HG02571 (cell line): ENCODE measurements at regions not wholly inside any gene's neighbourhood (a gene's known extent, or its start where the extent isn't known, plus 50 kb on each side); places are given as distances from the start of the nearest gene placed in this dataset.
"Not testable (repeated sequence)": the region's sequence is repeated elsewhere in the genome, so short reads cannot be mapped to it uniquely, and the experiment has no call there.

Experiments
- ATAC-seq: cut with Tn5 transposase; IDR thresholded peaks from one replicate; pipeline ENCODE4 v1.9.1; 2021; ENCODE audit warnings: mild to moderate bottlenecking, moderate library complexity; ENCODE audit not compliant: unreplicated experiment

GRCh38 chr1:148279002-148279542, 127.0 kb upstream of the NBPF11 start:
- ATAC-seq = not testable (repeated sequence)

GRCh38 chr1:148277865-148278279, 125.8 kb upstream of the NBPF11 start:
- not testable (repeated sequence) for ATAC-seq

DNA sequence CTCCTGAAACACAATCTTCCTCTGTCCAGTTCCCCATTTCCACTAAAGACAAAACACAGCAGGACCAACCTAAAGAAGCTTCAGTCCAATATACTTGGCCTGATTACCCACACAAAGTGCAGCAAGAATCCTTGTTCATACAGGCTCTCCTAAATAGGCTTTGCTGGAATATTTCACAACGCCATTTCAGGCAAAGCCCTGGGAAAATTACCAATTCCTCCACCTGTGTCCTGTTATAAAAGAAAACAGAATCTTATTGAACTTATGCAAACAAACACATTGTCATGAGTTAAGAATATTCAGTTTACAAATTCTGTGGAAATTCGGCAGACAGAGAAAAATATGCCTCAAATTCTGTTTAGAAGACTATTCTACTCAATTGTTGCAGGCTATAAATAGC, 115.0 kb upstream of the NBPF11 start:
- ATAC-seq = not testable (repeated sequence)

DNA sequence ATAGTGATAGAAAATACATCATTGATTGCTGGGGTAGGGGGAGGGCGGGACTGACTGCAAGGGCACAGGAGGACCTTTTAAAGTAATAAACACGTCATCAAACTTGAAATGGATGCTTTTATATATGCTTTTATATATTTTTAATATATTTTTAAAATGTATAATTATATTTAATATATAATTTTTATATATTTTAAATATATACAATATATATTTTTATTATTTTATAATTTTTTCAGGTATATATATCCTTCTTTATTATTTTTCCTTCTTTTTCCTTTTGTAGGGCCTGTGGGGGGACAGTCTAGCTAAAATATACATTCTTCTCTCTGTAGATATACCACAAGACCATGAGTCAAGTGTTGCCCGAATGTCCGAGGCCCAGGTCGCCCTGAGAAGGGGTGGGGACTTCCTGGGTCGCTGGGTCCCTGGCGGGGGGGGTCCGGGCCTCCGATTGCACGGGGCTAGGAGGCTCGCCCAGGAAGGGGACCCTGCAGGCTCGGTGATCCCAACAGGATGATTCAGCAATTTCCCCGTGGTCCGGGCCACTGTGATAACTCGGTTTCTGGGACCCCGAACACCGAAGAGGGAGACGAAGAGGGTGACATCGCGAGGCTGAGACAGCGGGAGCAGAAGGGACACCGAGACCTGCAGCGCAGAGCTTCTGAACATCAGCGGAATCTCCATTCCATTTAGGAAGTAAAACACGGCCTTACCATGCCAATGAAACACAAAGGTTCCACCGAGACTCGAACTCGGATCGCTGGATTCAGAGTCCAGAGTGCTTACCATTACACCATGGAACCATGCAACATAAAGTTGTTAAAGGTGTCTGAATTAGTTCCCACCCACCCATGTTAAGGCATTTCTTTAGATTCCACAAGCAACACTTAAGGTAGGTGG, 112.5 kb upstream of the NBPF11 start:
- no peak for ATAC-seq

DNA sequence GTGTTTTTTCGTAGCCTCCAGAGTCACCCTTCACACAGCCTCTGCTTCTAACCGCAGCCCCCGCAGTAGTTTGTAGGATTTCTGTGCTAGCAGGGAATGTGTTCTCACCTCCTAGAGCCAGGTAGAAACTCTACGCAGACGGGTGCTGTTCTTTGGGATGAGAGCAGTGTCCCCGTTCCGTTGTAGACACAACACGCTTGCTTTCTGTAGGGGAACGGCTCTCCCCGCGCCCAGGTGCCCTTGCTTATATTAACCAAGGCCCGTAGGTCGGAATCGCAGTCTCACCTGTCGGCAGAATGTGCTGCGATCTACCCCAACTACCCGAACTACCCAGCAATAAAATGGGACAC, 111.8 kb upstream of the NBPF11 start:
- no peak for ATAC-seq

GRCh38 chr1:148263128-148263905, 111.2 kb upstream of the NBPF11 start:
- ATAC-seq = peak; percentile 55

- ATAC-seq = not testable (repeated sequence)
These were observed 109.6 kb upstream of the NBPF11 start for GRCh38 chr1:148261684-148262083.

DNA sequence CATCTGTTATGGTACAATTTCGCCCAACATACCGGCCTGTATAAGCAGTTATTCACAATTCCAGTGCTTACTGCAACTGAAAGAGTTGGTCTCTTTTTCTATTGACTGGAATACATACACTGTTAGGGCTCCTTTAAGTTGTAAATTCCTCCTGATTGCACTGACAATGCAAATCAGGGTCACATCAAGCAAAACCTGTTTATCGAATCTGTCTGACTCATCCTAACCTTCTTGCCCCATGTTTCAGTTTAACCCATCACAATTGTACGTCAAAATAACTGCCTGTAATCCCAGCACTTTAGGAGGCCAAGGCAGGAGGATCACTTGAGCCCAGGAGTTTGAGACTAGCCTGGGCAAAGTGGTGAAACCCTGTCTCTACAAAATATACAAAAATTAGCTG, 105.8 kb upstream of the NBPF11 start:
- ATAC-seq = not testable (repeated sequence)

GRCh38 chr1:148254611-148255429, 102.7 kb upstream of the NBPF11 start:
- ATAC-seq = not testable (repeated sequence)

- not testable (repeated sequence) for ATAC-seq
These were observed 101.7 kb upstream of the NBPF11 start for GRCh38 chr1:148253808-148254207.

DNA sequence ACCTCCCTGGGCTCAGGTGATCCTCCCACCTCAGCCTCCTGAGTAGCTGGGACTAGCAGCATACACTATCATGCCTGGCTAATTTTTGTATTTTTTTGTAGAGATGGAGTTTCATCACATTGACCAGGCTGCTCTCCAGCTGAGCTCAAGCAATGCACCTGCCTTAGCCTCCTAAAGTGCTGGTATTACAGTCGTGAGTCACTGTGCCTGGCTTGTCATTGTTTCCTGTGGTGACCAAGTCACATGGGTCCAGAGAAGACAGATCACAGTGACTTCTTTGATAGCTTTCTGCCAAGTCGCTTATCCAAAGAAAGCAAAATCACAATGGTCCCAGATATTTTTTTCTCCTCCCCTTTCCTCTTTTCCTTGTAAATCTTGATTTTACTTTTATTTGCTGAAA, 96.7 kb upstream of the NBPF11 start:
- ATAC-seq = not testable (repeated sequence)

GRCh38 chr1:148246258-148246861, 94.3 kb upstream of the NBPF11 start:
- ATAC-seq = not testable (repeated sequence)

- ATAC-seq = not testable (repeated sequence)
These were observed 93.8 kb upstream of the NBPF11 start for GRCh38 chr1:148245843-148246242.

DNA sequence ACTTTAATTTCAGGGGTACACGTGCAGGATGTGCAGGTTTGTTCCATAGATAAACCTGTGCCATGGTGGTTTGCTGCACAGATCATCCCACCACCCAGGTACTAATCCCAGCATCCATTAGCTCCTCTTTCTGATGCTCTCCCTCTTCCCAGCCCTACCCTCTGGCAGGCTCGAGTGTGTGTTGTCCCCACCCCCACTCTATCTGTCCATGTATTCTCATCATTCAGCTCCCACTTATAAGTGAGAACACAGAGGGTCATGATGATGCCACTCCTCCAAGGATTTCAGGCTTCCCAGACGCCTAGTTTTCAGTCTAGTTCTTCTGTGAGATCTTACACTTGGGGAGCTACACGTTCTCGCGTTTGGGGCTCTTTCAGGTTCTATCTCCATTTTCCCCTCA, 93.4 kb upstream of the NBPF11 start:
- ATAC-seq = not testable (repeated sequence)

GRCh38 chr1:148233250-148233649, 81.2 kb upstream of the NBPF11 start:
- not testable (repeated sequence) for ATAC-seq

DNA sequence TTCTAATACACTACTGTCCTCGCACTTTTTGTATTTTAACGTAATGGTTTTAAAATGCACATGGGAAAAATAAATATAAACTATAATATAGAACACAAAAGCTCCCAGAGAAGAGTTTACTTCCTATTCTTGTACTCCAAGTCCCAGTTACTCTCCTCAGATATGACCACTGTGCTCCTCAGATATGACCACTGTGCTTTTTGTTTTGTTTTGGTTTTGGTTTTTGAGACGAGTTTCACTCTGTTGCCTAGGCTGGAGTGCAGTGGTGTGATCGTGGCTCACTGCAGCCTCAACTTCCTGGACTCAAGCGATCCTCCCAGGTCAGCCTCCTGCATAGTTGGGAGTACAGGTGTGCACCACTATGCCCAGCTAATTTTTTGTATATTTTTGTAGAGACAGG, 76.8 kb upstream of the NBPF11 start:
- ATAC-seq = not testable (repeated sequence)

GRCh38 chr1:148222399-148223159, 70.5 kb upstream of the NBPF11 start:
- ATAC-seq = not testable (repeated sequence)

GRCh38 chr1:148221593-148221992, 69.5 kb upstream of the NBPF11 start:
- ATAC-seq = not testable (repeated sequence)

- ATAC-seq = not testable (repeated sequence)
These were observed 67.1 kb upstream of the NBPF11 start for GRCh38 chr1:148219229-148219628.
